Transverse colon (tissue), 4 donors: ENCODE measurements at regions not wholly inside any gene's neighbourhood (a gene's known extent, or its start where the extent isn't known, plus 50 kb on each side); places are given as distances from the start of the nearest gene placed in this dataset.
"Not testable (repeated sequence)": the region's sequence is repeated elsewhere in the genome, so short reads cannot be mapped to it uniquely, and the experiment has no call there.

Experiments used
- DNase-seq: peaks from one replicate; pipeline ENCODE4 v3.0.0-alpha.2; 2019
- H3K27ac ChIP-seq, 4 donors: fragments of 200-600 bp; sonication (generic); 2 replicates each; pipeline ENCODE4 v1.5.1; 2016 to 2018; ENCODE audit warnings: inconsistent platforms in 4 of 4
- H3K27me3 ChIP-seq: fragments of 200-600 bp; sonication (generic); 2 replicates; pipeline ENCODE4 v1.5.1; 2017; ENCODE audit warnings: inconsistent platforms
- H3K36me3 ChIP-seq, 4 donors: fragments of 200-600 bp; sonication (generic); 2 replicates each; pipeline ENCODE4 v1.5.1; 2017 to 2019; ENCODE audit warnings: inconsistent platforms in 4 of 4
- H3K4me1 ChIP-seq, 4 donors: fragments of 200-600 bp; sonication (generic); 2 replicates each; pipeline ENCODE4 v1.5.1; 2017 to 2020; ENCODE audit warnings: inconsistent platforms in 4 of 4
- H3K4me3 ChIP-seq, 4 donors: fragments of 200-600 bp; sonication (generic); 1 replicate in 1 of 4; 2 replicates in 3 of 4; pipeline versions ENCODE4 v1.5.1 to v1.6.1; 2017 to 2019; ENCODE audit warnings: inconsistent platforms in 4 of 4
- H3K9me3 ChIP-seq, 2 donors: fragments of 200-600 bp; sonication (generic); 2 replicates each; pipeline ENCODE4 v1.5.1; 2017 to 2019; ENCODE audit warnings: inconsistent platforms in 2 of 2
- EP300 ChIP-seq: sonication (generic); formaldehyde crosslinking; IDR thresholded peaks from one replicate; pipeline ENCODE4 v1.6.1; 2017; ENCODE audit warnings: antibody characterized with exemption, low read depth
- POLR2A ChIP-seq: fragments of 450-650 bp; IDR thresholded peaks from one replicate; pipeline ENCODE4 v1.6.1; 2016; ENCODE audit warnings: antibody characterized with exemption, mild to moderate bottlenecking, moderate library complexity
- POLR2AphosphoS5 ChIP-seq, 3 donors: sonication (generic); formaldehyde crosslinking; IDR thresholded peaks; one replicate each; pipeline ENCODE4 v1.6.1; 2016; ENCODE audit warnings: antibody characterized with exemption in 3 of 3
- WGBS, 2 donors: methylation state at CpG; one replicate each; pipeline ENCODE4 v1.1.5; 2018; ENCODE audit warnings: low coverage in 1 of 2; 5-methylcytosine and 5-hydroxymethylcytosine counted together
- in situ Hi-C, 4 donors: fragments of 200-750 bp; cut with MboI; loops; one replicate each; pipeline versions ENCODE4 v1.15.0 to v1.15.1; 2017; ENCODE audit warnings: low sequenced_read_pairs in 3 of 4, low pct_ligation_motif_present in 1 of 4, low pct_unique_long_range_greater_than_20kb in 1 of 4
- intact Hi-C: fragments of 100-400 bp; cut with DNase I; formaldehyde crosslinking; loops from one replicate; pipeline ENCODE4 v1.15.1; 2023; ENCODE audit warnings: low total_unique reads
- TF ChIP-seq, protein P1 (sequence below), 5 experiments: fragments of 200-600 bp in 3 of 5; fragments of 450-650 bp in 2 of 5; sonication (generic) in 3 of 5; IDR thresholded peaks; 1 replicate in 2 of 5; 2 replicates in 3 of 5; pipeline ENCODE4 v1.5.1; 2016 to 2017; ENCODE audit warnings: antibody characterized with exemption in 5 of 5, inconsistent platforms in 3 of 5, mild to moderate bottlenecking in 2 of 5, moderate library complexity in 1 of 5

- intact Hi-C loops, result no loop called here
- Histone ChIP-seq H3K36me3 (no peaks in the 10 kb centered on the region), H3K27ac (no peak overlapping the region), H3K27me3 (no peaks in the 10 kb centered on the region), H3K4me3 (no peak overlapping the region), H3K4me1 (no peaks in the 10 kb centered on the region), H3K9me3 (no peaks in the 10 kb centered on the region)
- no peak for DNase-seq
- in situ Hi-C loops, result no loop called here
- WGBS, 2 donors, result 77 to 88% methylated on average over 2 to 3 of the region's 3 CpGs
- no peak for TF ChIP-seq POLR2A
- TF ChIP-seq EP300, result no peak
- no peak for TF ChIP-seq POLR2AphosphoS5 (IDR thresholded peaks at IDR 0.05)
- TF ChIP-seq, protein P1, sequence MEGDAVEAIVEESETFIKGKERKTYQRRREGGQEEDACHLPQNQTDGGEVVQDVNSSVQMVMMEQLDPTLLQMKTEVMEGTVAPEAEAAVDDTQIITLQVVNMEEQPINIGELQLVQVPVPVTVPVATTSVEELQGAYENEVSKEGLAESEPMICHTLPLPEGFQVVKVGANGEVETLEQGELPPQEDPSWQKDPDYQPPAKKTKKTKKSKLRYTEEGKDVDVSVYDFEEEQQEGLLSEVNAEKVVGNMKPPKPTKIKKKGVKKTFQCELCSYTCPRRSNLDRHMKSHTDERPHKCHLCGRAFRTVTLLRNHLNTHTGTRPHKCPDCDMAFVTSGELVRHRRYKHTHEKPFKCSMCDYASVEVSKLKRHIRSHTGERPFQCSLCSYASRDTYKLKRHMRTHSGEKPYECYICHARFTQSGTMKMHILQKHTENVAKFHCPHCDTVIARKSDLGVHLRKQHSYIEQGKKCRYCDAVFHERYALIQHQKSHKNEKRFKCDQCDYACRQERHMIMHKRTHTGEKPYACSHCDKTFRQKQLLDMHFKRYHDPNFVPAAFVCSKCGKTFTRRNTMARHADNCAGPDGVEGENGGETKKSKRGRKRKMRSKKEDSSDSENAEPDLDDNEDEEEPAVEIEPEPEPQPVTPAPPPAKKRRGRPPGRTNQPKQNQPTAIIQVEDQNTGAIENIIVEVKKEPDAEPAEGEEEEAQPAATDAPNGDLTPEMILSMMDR (IDR thresholded peaks at IDR 0.05), result no peak
These were observed 576.4 kb downstream of the HTR1B start for GRCh38 chr6:76886900-76887299.

GRCh38 chr6:76885861-76886301, 577.4 kb downstream of the HTR1B start:
- H3K4me3 ChIP-seq, result no peak overlapping the region
- in situ Hi-C loops (no loop called here), intact Hi-C loops (no loop called here)
- WGBS, 2 donors, result 28 to 55% methylated on average over 1 to 2 of the region's 2 CpGs
- no peak for DNase-seq
- H3K9me3 ChIP-seq, result no peaks in the 10 kb centered on the region
- no peaks in the 10 kb centered on the region for H3K27me3 ChIP-seq
- H3K4me1 ChIP-seq, result no peaks in the 10 kb centered on the region
- TF ChIP-seq POLR2A (no peak), EP300 (no peak), POLR2AphosphoS5 (IDR thresholded peaks at IDR 0.05) (no peak)
- TF ChIP-seq, protein P1 (IDR thresholded peaks at IDR 0.05), result no peak
- H3K27ac ChIP-seq, result no peak overlapping the region
- H3K36me3 ChIP-seq, result no peaks in the 10 kb centered on the region

DNA sequence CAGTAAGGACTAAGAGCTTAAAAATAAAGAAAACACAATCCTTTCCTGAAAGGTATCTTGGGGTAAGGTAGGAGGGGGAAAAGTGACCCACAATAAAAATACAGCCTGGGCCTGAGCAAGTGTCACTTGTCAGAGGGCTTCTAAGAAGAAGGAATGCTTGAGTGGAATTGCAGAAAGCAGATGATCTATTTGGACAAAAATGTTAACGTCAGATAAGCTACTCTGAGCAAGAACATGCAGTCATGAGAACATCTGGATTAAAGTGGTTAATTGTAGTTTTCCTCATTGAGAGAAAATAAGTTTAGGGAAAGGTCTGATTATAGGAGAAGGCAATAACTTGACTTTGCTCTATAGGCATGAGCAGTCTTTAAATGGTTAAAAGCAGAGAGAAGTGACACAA, 581.9 kb downstream of the HTR1B start:
- Histone ChIP-seq H3K9me3 (no peaks in the 10 kb centered on the region), H3K4me1 (no peaks in the 10 kb centered on the region), H3K4me3 (no peak overlapping the region), H3K27me3 (no peaks in the 10 kb centered on the region), H3K36me3 (no peaks in the 10 kb centered on the region), H3K27ac (no peak overlapping the region)
- no peak for DNase-seq
- intact Hi-C loops, result no loop called here
- WGBS, 2 donors, result 73 to 86% methylated on average over 1 of the region's 1 CpG
- TF ChIP-seq POLR2A (no peak), POLR2AphosphoS5 (IDR thresholded peaks at IDR 0.05) (no peak), EP300 (no peak)
- in situ Hi-C loops, result no loop called here

DNA sequence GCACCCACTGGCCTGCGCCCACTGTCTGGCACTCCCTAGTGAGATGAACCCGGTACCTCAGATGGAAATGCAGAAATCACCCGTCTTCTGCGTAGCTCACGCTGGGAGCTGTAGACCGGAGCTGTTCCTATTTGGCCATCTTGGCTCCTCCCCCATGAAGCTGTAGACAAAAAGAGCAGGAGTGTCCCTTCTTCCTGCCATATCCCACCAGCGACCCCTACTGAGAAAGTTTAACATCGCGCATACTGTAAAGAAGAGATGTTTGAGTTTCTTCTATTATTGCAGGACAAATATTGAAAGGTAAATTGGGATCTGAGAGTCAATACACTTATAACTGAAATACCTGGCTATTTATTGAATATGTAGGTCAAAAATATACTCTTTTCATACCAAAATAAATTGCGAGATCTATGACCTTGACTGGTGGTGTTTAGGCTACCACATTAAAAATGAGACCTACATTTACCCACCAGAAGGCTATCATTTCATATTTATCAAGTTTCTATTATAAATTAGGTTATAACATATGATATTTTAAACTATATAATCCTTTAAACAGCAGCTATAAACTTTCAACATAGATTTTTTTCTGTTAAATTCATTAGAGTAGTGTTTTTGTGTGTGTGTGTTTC, 586.3 kb downstream of the HTR1B start:
- peak overlapping the region in 1 of 4 donors; percentile 17 for H3K4me3 ChIP-seq
- no peak overlapping the region for H3K27ac ChIP-seq
- no peaks in the 10 kb centered on the region for H3K27me3 ChIP-seq
- H3K9me3 ChIP-seq, result no peaks in the 10 kb centered on the region
- intact Hi-C loops, result no loop called here
- no peaks in the 10 kb centered on the region for H3K4me1 ChIP-seq
- peak; percentile 33 for DNase-seq
- 68 to 70% methylated on average over 5 to 10 of the region's 10 CpGs for WGBS, 2 donors
- H3K36me3 ChIP-seq, result no peaks in the 10 kb centered on the region
- no peak for TF ChIP-seq POLR2A
- TF ChIP-seq, protein P1 (IDR thresholded peaks at IDR 0.05), result peak; percentile 18 to 44 (median 36)
- in situ Hi-C loops, result no loop called here

DNA sequence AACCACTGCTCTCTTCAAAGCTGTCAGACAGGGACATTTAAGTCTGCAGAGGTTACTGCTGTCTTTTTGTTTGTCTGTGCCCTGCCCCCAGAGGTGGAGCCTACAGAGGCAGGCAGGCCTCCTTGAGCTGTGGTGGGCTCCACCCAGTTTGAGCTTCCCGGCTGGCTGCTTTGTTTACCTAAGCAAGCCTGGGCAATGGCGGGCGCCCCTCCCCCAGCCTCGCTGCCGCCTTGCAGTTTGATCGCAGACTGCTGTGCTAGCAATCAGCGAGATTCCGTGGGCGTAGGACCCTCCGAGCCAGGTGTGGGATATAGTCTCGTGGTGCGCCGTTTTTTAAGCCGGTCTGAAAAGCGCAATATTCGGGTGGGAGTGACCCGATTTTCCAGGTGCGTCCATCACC, 586.9 kb downstream of the HTR1B start:
- in situ Hi-C loops, intact Hi-C loops, H3K9me3 ChIP-seq, H3K36me3 ChIP-seq, H3K27ac ChIP-seq, H3K27me3 ChIP-seq, H3K4me1 ChIP-seq: not testable (repeated sequence)
- DNase-seq, result peak; percentile 13
- WGBS, 2 donors, result 88% methylated on average over 11 of the region's 18 CpGs; no CpG with 5 or more reads in 1 of the 2 donors
- H3K4me3 ChIP-seq, result peak overlapping the region in 1 of 4 donors; percentile 17
